Stimulated activated naive B cell treated with anti-CD40 and anti-IgM and Interleukin-4, amounts not matched to agents 10 μg/mL and 1 μg/mL and 100 μg/mL, for 72 hours (primary cell): ENCODE measurements at regions not wholly inside any gene's neighbourhood (a gene's known extent, or its start where the extent isn't known, plus 50 kb on each side); places are given as distances from the start of the nearest gene placed in this dataset.
"Not testable (repeated sequence)": the region's sequence is repeated elsewhere in the genome, so short reads cannot be mapped to it uniquely, and the experiment has no call there.

ENCODE experiments used
- ATAC-seq, 2 donors: fragments of 150-1000 bp; cut with Tn5 transposase; replicated peaks; 2 replicates each; pipeline ENCODE4 v1.10.0; 2021; ENCODE audit warnings: moderate library complexity in 1 of 2
- DNase-seq: peaks from one replicate; pipeline ENCODE4 v3.0.0; 2021
- H3K27ac Mint-ChIP-seq: one replicate; pipeline ENCODE4 v1.8.0; 2022; ENCODE audit warnings: mild to moderate bottlenecking, mixed read lengths
- H3K27me3 Mint-ChIP-seq, 2 donors: one replicate each; pipeline ENCODE4 v1.8.0; 2022; ENCODE audit warnings: mixed read lengths in 2 of 2
- H3K36me3 Mint-ChIP-seq, 2 donors: one replicate each; pipeline ENCODE4 v1.8.0; 2022; ENCODE audit warnings: mixed read lengths in 2 of 2, mild to moderate bottlenecking in 1 of 2
- H3K4me1 Mint-ChIP-seq, 2 donors: one replicate each; pipeline ENCODE4 v1.8.0; 2022; ENCODE audit warnings: mixed read lengths in 2 of 2, mild to moderate bottlenecking in 1 of 2
- H3K4me3 Mint-ChIP-seq, 2 donors: one replicate each; pipeline ENCODE4 v1.8.0; 2022; ENCODE audit warnings: mild to moderate bottlenecking in 2 of 2, mixed read lengths in 2 of 2, moderate library complexity in 1 of 2
- H3K9me3 Mint-ChIP-seq, 2 donors: one replicate each; pipeline ENCODE4 v1.8.0; 2022; ENCODE audit warnings: mixed read lengths in 2 of 2, mild to moderate bottlenecking in 1 of 2

DNA sequence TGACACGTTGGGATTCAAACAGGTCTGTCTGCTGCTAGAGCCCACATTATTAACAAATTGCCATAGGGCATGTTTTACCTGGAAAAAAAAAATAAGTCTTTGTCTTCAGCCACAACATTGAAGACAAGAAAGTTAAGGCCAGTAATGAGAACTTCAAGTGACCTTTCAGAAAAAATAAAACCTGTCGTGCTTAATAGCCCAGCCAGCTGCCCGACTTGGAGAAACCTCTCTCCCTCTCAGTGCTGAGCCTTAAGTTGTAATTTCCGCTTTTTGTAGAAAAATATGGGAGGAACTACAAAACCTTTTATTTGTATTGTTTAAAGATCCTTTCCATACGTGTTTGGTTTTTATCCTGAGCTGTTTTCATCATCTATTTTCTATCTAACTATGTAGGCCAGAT lies 454.3 kb upstream of the SLITRK6 start:
- not testable (repeated sequence) for H3K36me3 Mint-ChIP-seq, DNase-seq, H3K27ac Mint-ChIP-seq, H3K4me1 Mint-ChIP-seq, H3K27me3 Mint-ChIP-seq, H3K9me3 Mint-ChIP-seq, ATAC-seq, H3K4me3 Mint-ChIP-seq

DNA sequence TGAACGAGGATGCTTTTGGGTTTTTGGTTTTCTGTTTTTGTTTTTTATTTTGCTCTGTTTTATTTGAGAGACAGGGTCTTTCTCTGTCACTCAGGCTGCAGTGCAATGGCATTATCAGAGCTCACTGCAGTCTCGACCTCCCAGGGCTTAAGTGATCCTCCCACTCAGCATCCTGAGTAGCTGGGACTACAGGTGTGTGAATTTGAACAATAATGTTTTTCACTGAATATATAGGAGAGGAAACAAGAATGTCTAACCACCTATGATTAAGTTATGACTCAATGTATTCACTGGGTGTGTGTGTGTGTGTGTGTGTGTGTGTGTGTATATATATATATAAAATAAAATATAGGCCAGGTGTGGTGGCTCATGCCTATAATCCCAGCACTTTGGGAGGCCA lies 456.6 kb upstream of the SLITRK6 start:
- DNase-seq, ATAC-seq, H3K9me3 Mint-ChIP-seq: not testable (repeated sequence)

DNA sequence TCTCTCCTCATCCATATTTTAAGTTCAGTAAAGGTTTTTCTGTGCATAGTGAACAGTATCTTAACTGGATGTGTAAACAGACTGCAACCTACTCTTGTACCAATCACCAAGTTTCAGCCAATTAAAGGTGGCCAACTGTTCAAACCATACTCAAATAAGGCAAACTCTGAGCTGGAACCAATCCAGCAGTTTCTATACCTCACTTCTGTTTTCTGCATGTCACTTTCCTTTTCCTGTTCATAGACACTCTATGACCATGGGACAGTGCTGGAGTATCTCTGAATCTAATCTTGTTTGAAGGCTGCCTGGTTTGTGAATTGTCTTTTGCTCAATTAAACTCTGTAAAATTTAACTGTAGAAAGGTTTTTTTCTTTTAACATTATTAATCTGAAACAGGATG lies 470.3 kb upstream of the SLITRK6 start:
- no peak overlapping the region for H3K27ac Mint-ChIP-seq
- DNase-seq (no peak), ATAC-seq (no peak)
- H3K9me3 Mint-ChIP-seq = no peaks in the 10 kb centered on the region
- no peaks in the 10 kb centered on the region for H3K27me3 Mint-ChIP-seq
- H3K4me1 Mint-ChIP-seq = no peaks in the 10 kb centered on the region
- no peaks in the 10 kb centered on the region for H3K36me3 Mint-ChIP-seq
- H3K4me3 Mint-ChIP-seq = no peak overlapping the region

More for the DNA sequence above, 456.6 kb upstream of the SLITRK6 start:
- not testable (repeated sequence) for H3K27ac Mint-ChIP-seq, H3K36me3 Mint-ChIP-seq, H3K4me1 Mint-ChIP-seq, H3K4me3 Mint-ChIP-seq, H3K27me3 Mint-ChIP-seq

DNA sequence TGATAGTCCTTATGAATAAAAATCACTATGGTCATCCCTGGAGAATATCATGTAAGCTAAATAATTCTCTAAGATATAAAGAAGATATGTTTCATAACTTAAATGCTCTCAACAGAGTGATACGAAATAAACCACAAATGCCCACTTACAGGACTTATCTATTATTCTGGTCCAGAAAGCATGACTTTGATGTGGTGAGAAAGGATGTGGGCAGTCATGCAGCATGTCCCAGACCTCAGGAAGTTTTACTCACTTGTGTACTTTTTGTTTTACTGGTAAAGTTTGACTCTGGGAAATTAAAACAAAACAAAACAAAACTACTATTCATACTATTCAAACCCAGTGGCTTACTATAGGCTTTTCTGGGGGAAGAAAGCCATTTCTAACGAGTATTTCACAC lies 483.2 kb upstream of the SLITRK6 start:
- ATAC-seq (no peak), DNase-seq (no peak)
- Mint-ChIP-seq H3K36me3 (no peaks in the 10 kb centered on the region), H3K27me3 (no peaks in the 10 kb centered on the region), H3K4me1 (no peaks in the 10 kb centered on the region), H3K4me3 (no peak overlapping the region), H3K9me3 (no peaks in the 10 kb centered on the region), H3K27ac (no peak overlapping the region)

DNA sequence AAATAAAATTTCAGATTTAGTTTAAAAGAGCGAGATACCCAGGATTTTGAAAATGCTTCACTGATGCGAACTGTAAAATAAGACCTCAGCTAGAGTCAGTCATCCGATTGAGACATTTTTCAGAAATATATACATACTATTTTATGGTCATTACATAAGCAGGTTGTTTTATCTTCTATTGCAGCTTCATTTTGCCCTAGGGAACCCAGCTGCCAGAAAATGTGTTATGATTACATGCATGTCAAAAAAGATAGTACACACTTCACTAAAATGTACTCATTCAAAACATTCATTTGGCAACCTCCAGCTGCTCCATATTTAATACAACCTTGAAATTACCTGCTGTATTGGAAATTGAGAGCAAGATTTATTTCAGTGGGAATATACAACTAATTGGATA lies 483.8 kb upstream of the SLITRK6 start:
- no peak for DNase-seq
- Mint-ChIP-seq H3K4me3 (no peak overlapping the region), H3K9me3 (no peaks in the 10 kb centered on the region), H3K27me3 (no peaks in the 10 kb centered on the region), H3K4me1 (no peaks in the 10 kb centered on the region), H3K36me3 (no peaks in the 10 kb centered on the region), H3K27ac (no peak overlapping the region)
- ATAC-seq = no peak

DNA sequence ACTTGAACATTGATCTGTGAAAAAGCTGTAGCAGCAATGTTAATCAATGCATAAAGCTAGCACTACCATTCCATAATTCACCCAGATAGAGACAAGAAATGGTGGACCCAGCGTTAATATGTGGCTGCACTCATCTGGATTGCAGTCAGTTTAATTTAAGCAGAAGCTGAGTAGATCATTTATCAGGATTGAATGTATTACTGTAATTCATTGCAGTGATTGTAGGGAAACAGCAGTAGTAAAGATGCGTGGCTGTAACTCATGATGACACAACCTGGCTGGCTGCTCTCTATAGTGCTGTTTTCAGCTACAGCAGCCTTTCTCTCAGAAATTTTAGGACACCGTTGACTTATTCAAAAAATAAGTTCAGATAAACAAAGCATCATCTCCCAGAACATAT lies 499.5 kb upstream of the SLITRK6 start:
- Mint-ChIP-seq H3K4me1 (no peaks in the 10 kb centered on the region), H3K36me3 (no peaks in the 10 kb centered on the region), H3K9me3 (no peaks in the 10 kb centered on the region), H3K27ac (no peak overlapping the region), H3K27me3 (no peaks in the 10 kb centered on the region), H3K4me3 (no peak overlapping the region)
- DNase-seq (no peak), ATAC-seq (no peak)

DNA sequence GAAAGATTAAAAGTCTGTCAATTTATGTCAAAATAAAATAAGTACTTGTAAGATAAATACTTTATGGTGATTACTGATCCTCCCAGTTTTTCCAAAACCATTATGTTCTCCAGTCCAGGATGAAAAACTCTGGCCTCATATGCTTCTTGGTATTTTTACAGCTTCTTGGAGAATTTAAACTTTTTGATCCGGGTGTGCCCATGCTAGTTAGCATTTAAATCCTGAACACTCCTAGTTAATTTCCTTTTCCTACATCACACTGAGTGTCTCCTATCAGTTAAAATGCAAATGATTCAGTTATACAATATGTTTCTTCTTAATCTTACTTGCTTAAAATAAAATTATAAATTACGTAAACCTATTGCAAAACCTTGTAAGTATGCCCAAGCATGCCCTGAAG lies 499.9 kb upstream of the SLITRK6 start:
- H3K9me3 Mint-ChIP-seq = no peaks in the 10 kb centered on the region
- ATAC-seq (no peak), DNase-seq (no peak)
- no peaks in the 10 kb centered on the region for H3K27me3 Mint-ChIP-seq
- no peaks in the 10 kb centered on the region for H3K36me3 Mint-ChIP-seq
- H3K27ac Mint-ChIP-seq = no peak overlapping the region
- no peaks in the 10 kb centered on the region for H3K4me1 Mint-ChIP-seq
- no peak overlapping the region for H3K4me3 Mint-ChIP-seq

DNA sequence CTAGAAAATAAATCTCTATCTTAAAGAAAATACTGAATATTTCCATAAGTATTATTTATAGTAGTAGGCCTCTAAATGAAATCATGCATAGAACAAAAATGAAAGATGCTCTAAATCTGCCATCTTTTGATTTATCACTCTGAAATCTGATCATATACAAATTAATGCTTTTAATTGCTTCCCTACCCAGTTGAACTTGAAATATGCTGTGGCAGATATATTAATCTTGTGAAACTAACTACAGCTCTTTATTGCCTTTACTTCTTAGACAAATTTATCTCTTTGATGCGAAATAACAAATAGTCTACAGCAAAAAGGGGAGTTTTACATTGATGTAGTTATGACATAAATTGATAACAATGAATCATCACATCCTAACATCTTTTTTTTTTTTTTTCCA lies 510.7 kb upstream of the SLITRK6 start:
- no peaks in the 10 kb centered on the region for H3K36me3 Mint-ChIP-seq
- H3K4me3 Mint-ChIP-seq = no peak overlapping the region
- ATAC-seq (no peak), DNase-seq (no peak)
- H3K27ac Mint-ChIP-seq = no peak overlapping the region
- H3K27me3 Mint-ChIP-seq = no peaks in the 10 kb centered on the region
- H3K4me1 Mint-ChIP-seq = no peaks in the 10 kb centered on the region
- peaks cover 0 to 4% of the 10 kb centered on the region in 2 donors for H3K9me3 Mint-ChIP-seq

DNA sequence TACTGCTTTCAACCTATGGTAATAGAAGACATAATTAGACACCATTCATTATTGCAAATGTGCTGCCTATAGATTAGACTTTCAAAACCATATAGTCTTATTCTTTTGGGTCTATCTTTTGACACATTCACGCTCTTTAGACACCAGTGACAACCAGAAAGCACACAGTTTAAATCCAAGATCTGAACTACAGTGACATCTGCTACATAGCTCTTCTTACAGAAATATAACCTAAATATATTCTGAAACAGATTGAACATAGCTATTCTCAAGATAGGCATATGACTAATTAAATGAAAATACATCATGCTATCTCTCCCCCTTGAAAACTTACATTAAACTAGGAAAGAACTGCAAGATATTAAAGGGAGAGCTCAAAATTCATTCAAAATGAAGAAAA lies 514.2 kb upstream of the SLITRK6 start:
- no peaks in the 10 kb centered on the region for H3K4me1 Mint-ChIP-seq
- H3K36me3 Mint-ChIP-seq = no peaks in the 10 kb centered on the region
- no peaks in the 10 kb centered on the region for H3K27me3 Mint-ChIP-seq
- H3K4me3 Mint-ChIP-seq = no peak overlapping the region
- no peak for DNase-seq
- H3K27ac Mint-ChIP-seq = no peak overlapping the region
- peaks cover 0 to 4% of the 10 kb centered on the region in 2 donors for H3K9me3 Mint-ChIP-seq
- ATAC-seq = no peak

DNA sequence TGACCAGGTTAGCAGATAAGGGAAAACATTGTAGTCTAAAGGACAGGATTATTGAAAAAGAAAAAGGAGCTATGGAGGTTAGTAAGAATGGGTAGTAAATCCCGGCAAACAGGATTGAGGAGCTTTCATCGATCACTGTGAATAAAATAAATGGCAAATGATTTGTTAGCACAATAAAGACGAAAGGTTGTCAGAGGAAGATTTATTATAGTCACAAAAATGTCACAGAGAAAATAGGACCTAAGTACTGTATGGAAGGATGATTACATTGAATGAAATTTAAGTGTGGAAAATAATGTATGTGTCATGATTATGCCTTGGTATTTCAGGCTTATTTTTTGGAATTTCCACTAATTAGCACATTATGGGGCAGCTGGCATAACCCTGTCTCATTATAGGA lies 519.2 kb upstream of the SLITRK6 start:
- no peak for DNase-seq
- H3K27ac Mint-ChIP-seq = no peak overlapping the region
- no peak overlapping the region for H3K4me3 Mint-ChIP-seq
- no peaks in the 10 kb centered on the region for H3K4me1 Mint-ChIP-seq
- no peaks in the 10 kb centered on the region for H3K27me3 Mint-ChIP-seq
- no peak for ATAC-seq
- peaks cover 0 to 1% of the 10 kb centered on the region in 2 donors for H3K9me3 Mint-ChIP-seq
- H3K36me3 Mint-ChIP-seq = no peaks in the 10 kb centered on the region

DNA sequence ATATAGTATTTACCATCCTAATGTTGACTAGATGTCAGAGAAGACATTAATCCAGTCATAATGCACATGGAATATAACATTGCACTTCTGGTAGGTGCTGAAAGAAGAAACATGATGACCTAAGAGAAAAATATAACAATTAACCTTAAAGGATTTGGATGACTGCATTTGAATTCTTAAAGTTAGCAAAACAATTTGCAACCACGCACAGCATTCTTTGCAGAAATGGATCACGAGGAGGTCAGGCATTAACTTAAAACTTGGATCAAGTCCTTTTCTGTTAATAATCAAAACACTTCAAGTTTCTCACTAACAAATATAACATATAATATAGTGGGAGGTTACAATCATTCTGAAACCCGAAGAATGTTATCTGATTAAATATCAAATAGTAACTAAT lies 525.0 kb upstream of the SLITRK6 start:
- no peak for DNase-seq
- Mint-ChIP-seq H3K4me1 (no peaks in the 10 kb centered on the region), H3K36me3 (no peaks in the 10 kb centered on the region), H3K27me3 (no peaks in the 10 kb centered on the region), H3K4me3 (no peak overlapping the region), H3K9me3 (peaks cover 3 to 6% of the 10 kb centered on the region in 2 donors), H3K27ac (no peak overlapping the region)
- no peak for ATAC-seq

DNA sequence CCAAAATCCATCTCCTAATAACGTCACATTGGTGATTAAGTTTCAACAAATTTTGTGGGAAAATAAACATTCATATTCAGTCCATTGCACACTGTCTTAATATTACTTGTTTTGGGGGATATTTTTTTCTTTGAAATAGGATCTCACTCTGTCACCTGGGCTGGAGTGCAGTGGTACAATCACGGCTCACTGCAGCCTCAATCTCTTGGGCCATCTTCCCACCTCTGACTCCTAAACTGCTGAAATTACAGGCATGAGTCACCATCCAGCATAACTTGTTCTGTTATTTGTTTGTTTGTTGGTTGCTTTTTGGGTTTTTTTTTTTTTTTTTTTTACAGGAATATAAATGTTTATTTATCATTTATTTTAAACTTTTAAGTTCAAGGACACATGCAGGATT lies 556.1 kb upstream of the SLITRK6 start:
- DNase-seq (no peak), ATAC-seq (no peak)
- Mint-ChIP-seq H3K27ac (no peak overlapping the region), H3K9me3 (peaks cover 0 to 3% of the 10 kb centered on the region in 2 donors), H3K4me1 (no peaks in the 10 kb centered on the region), H3K27me3 (no peaks in the 10 kb centered on the region), H3K36me3 (no peaks in the 10 kb centered on the region), H3K4me3 (no peak overlapping the region)

DNA sequence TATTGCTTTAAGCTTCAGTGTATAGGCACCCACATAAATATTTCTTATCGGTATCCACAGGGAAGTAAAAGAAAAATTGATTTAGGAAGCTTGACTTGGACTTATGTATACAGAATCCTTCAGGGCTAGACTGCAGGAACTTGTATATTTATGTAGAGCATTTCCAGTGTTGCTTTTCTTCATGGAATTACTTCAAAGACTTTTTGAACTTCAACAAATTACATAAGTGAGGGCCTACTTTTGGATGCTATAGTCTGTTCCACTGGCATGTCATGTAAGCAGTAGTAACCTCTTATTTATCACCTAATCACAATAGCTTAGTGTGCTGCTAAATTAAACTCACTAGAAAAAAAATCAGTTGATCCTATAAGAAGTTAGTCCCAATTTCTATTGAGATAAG lies 557.9 kb upstream of the SLITRK6 start:
- no peaks in the 10 kb centered on the region for H3K27me3 Mint-ChIP-seq
- H3K9me3 Mint-ChIP-seq = peaks cover 4 to 7% of the 10 kb centered on the region in 2 donors
- no peak overlapping the region for H3K4me3 Mint-ChIP-seq
- H3K36me3 Mint-ChIP-seq = no peaks in the 10 kb centered on the region
- DNase-seq (no peak), ATAC-seq (no peak)
- H3K4me1 Mint-ChIP-seq = no peaks in the 10 kb centered on the region
- no peak overlapping the region for H3K27ac Mint-ChIP-seq

DNA sequence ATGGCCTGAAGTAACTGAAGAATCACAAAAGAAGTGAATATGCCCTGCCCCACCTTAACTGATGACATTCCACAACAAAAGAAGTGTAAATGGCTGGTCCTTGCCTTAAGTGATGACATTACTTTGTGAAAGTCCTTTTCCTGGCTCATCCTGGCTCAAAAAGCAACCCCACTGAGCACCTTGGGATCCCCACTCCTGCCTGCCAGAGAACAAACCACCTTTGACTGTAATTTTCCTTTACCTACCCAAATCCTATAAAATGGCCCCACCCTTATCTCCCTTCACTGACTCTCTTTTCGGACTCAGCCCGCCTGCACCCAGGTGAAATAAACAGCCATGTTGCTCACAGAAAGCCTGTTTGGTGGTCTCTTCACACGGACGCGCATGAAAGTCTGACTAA lies 564.5 kb upstream of the SLITRK6 start:
- H3K4me1 Mint-ChIP-seq, ATAC-seq, H3K27me3 Mint-ChIP-seq, H3K4me3 Mint-ChIP-seq, H3K27ac Mint-ChIP-seq, DNase-seq, H3K36me3 Mint-ChIP-seq: not testable (repeated sequence)
- H3K9me3 Mint-ChIP-seq = peaks cover 8 to 14% of the 10 kb centered on the region in 2 donors

DNA sequence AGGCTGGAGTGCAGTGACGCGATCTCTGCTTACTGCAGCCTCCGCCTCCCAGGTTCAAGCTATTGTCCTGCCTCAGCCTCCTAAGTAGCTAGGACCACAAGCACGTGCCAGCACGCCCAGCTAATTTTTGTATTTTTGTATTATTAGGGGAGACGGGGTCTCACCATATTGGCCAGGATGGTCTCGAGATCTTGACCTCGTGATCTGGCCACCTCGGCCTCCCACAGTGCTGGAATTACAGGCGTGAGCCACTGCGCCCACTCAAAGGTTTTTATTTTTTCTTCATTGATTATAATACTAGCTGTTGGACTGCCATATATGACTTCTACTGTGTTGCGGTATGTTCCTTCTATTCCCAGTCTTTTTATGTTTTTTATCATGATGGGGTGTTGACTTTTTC lies 569.7 kb upstream of the SLITRK6 start:
- DNase-seq (no peak), ATAC-seq (no peak)
- peaks cover 8 to 10% of the 10 kb centered on the region in 2 donors for H3K9me3 Mint-ChIP-seq
- H3K36me3 Mint-ChIP-seq = no peaks in the 10 kb centered on the region
- H3K4me3 Mint-ChIP-seq = no peak overlapping the region
- H3K27ac Mint-ChIP-seq = no peak overlapping the region
- no peaks in the 10 kb centered on the region for H3K27me3 Mint-ChIP-seq
- H3K4me1 Mint-ChIP-seq = no peaks in the 10 kb centered on the region

DNA sequence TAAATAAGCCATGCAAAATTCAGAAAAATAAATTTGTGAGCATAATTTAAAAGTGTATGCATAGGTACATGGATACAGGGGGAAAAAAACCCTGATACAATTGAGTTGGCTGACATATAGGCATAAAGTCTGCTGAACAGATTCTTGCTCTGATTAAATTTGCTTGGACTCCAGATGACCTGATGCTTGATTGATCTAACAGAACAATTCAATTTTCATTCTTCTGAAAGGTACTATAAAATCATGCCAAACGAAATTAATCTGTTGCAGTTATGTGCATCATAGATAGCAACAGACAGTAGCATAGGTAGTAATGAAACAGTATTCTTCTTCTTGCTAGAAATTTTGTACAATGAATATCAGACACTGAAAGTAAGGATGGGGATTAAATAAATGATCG lies 578.2 kb upstream of the SLITRK6 start:
- ATAC-seq (no peak), DNase-seq (no peak)
- no peaks in the 10 kb centered on the region for H3K27me3 Mint-ChIP-seq

More for the DNA sequence above, 578.2 kb upstream of the SLITRK6 start:
- H3K4me3 Mint-ChIP-seq = no peak overlapping the region
- H3K4me1 Mint-ChIP-seq = no peaks in the 10 kb centered on the region
- no peak overlapping the region for H3K27ac Mint-ChIP-seq
- peaks cover 2 to 4% of the 10 kb centered on the region in 2 donors for H3K9me3 Mint-ChIP-seq
- no peaks in the 10 kb centered on the region for H3K36me3 Mint-ChIP-seq
